Frontal cortex (tissue), 3 donors: ENCODE measurements at regions not wholly inside any gene's neighbourhood (a gene's known extent, or its start where the extent isn't known, plus 50 kb on each side); places are given as distances from the start of the nearest gene placed in this dataset.

ENCODE experiments used
- DNase-seq, 2 donors: peaks; one replicate each; pipeline ENCODE4 v3.0.0; 2012; ENCODE audit warnings: low spot score in 2 of 2
- FAIRE-seq: peaks from 2 replicates; lab custom pipeline; 2012; peaks lifted over from hg19 to GRCh38; lab: Jason Lieb, UNC
- donor health status: control.
- donor health status: control.
- donor health status: control.

DNA sequence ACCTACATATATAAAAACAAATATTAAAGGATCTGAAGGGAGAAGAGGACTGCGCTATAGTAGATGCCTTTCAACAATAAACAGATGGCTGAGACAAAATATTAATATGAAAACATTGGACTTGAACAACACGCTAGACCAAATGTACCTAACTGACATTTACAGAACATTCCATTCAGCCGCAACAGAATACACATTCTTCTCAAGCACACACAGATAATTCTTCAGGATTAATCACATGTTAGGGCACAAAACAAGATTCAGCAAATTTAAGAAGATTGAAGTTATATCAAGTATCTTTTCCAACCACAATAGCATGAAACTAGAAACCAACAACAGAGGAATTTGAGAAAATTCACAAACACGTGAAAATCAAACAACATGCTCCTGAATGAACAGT is 741.4 kb downstream of the ADGRL2 start:
- DNase-seq (no peak), FAIRE-seq (no peak)

DNA sequence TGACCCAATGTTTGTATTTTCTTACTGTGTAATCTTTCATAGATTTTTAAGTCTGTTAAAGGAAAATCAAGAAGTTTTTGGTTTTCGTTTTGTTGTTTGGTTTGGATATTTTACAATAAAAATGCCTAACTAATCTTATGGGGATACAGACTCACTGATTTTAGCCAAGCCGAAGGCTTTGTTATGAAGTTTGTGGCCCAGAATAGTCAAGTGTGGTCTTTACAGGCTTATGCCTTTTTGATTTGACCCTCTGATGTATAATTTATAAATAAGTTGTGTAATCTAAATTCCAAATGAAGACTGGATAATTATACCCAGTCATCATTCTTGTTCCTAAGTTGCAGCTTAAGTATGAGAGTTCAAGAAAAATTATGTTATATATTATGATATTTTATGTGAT is 739.3 kb downstream of the ADGRL2 start:
- FAIRE-seq (no peak), DNase-seq (no peak)

DNA sequence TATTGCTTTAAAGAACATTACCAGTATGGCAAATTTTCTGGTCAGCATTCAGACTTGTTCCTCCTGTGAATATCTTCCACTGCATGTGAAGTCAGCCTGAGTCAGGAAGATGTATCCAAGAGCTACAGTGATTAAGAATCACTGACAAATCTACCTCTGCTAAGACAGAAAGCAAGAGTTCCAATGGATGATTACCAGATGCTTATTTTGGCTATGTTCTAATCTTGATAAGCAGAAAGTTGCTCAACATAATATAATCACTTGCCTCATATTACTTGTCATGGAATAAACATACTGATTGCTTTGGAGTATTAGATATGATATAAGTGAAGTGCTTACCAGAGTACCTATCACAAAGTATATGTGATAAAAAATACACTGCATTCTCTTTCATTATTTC is 738.1 kb downstream of the ADGRL2 start:
- DNase-seq (no peak), FAIRE-seq (no peak)

DNA sequence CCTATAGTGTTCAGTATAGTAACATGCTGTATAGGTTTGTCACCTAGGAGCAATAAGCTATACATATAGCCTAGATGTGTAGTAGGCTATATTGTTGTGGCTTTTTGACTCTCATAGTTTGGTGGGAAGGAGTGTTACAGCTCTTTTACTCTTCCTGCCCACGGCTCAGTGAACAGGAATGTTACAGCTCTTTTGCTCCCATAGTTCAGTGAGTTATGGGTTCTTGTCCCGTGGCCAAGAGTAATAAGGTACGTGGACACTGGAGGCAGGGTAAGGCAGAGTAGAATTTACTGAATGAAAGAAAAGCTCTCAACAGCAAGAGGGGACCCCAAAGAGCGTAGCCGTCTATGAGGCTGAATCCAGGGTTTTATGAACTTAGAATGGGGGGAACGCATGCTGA is 734.3 kb downstream of the ADGRL2 start:
- FAIRE-seq (no peak), DNase-seq (no peak)

DNA sequence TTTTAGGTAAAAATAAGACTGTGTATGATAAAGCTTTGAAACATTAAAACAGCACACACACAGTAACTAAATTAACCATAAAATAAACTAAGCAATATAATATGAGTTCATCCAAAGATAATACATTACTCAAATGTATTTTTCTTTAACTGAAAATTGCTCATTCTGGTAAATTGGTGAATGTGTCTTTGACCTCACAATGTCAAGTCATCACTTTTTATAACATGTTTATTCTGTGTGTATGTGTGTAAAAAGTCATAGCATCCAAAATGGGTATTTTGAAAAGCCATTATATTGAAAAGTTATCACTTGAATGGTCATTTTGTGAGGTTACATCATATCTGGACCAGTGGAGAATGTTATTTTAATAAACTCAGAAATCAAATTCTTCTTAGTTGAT is 724.6 kb downstream of the ADGRL2 start:
- FAIRE-seq (no peak), DNase-seq (no peak)

DNA sequence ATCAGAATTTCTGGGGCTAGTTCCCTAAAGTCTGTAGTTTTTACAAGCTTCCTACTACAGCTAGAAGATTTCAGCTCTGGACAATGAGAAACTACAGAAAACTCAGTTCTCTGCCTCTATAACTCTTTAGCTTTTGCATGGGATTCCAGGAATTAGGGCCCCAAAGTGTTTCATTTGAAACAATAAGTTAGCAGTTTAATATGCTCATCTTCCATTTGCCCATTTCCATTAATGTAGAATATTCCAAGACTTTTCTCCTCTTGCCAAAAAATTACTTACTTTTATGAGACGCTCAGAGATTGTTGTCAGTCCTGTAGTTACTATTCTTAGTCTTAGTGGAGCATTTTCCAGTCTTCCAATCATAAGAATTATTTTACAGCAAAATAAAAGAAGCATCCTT is 719.9 kb downstream of the ADGRL2 start:
- DNase-seq, result no peak
- FAIRE-seq, result no peak

DNA sequence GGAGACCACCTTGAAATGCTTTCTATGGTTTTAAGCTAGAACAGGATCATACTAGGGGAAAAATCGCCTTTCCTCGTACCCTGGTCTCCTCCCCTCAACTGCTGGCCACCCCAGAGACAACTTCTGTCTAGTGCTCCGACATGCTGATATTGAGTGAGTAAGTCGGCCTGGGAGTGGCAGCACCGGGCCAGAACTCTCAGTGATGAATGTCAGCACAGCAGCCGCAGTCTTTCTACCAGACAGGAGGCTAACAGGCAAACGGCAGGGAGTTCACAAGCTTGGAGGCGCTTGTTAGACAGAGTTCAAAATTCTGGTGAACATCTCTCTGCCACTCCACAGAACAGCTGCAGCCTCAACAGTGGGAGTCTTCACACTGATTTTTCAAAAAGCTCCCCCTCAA is 716.9 kb downstream of the ADGRL2 start:
- FAIRE-seq (no peak), DNase-seq (no peak)

DNA sequence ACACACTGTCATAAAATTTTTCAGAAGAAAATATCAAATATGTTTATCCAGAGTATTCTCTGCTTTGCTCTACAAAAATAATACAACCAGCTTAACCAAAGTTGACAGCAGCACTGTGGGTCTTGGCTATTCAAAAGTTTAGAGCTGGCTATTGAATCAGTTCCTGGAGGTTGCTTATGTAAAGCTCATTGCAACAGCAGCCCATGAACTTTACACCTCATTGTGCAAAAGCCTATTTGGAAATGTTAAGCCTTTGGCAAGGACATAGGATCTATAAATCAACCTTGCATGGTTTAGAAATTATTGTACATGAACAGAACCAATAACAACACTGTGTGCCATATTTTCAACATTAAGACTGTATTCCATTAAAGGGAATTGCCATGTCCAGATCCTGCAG is 714.9 kb downstream of the ADGRL2 start:
- DNase-seq (no peak), FAIRE-seq (no peak)

DNA sequence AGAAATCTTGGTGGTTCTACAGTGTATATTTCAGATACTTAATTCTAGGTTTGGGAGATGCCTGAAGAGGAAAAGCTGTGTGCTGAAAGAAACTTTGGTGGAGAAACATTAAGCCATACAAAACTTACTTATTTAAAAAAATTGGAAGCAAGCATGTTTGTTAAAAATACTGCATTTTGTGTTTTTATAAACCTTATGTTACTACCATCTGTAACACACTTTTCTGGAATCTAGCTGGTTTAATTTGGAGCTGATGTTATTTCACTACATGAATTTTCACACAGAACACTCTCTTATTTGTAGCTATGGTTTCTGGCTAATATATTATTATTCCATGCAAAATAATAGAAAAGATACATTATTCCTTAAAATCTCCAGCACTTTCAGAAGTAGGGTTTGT is 710.7 kb downstream of the ADGRL2 start:
- FAIRE-seq, result no peak
- no peak for DNase-seq

DNA sequence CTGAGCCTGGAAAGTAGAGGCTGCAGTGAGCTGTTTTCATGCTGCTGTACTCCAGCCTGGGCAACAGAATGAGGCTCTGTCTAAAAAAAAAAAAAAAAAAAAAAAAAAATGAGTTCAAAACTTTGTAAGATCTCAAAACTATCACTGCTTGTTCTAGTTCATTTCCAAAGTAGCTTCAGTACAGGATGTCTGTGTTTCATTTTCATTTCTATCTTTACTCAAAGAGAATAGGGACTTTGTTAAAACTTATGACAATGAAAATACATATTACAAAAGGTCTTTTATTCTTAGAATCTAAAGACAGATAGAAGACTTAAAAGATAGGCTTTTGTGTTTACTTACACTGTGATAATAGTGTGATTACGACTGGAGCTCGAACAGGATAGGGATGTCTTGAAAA is 709.7 kb downstream of the ADGRL2 start:
- FAIRE-seq, result no peak
- DNase-seq, result no peak

DNA sequence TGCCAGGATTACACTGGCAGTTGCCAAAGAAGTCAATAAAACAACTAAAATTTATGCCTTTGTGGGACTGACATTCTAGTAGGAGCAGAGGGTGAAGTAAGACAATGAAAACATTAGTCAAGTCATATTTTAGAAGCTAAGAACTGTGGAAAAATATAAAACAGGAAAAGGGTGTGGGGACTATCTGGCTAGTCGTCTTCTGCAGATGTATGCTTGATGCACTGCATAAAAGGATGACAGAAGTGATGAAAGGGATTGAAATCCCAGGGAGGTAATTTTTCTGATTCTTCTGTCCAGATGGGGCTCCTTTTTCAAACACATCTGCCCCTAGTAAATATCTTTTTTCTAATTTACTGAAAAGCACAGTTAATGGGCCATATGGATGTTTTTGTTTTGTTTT is 706.3 kb downstream of the ADGRL2 start:
- FAIRE-seq, result no peak
- DNase-seq, result no peak

DNA sequence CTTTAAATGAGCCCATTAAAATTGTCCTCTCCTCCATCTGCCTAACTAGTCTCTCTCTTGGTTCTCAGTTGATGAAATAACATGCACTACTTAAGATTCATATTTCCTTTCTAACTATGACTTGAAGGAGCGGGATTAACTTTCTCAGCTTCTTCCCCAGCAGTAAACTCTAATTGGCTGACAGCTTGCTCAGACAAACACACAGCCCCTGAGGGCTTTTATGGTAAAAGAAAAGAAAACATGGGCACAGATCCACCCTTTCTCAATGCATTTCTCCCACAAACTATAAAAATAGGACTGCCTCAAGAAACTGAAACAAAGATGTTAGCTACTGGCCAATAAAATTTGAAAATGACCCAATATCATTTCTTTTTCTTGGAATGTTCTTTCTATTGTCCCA is 703.1 kb downstream of the ADGRL2 start:
- FAIRE-seq (no peak), DNase-seq (no peak)

DNA sequence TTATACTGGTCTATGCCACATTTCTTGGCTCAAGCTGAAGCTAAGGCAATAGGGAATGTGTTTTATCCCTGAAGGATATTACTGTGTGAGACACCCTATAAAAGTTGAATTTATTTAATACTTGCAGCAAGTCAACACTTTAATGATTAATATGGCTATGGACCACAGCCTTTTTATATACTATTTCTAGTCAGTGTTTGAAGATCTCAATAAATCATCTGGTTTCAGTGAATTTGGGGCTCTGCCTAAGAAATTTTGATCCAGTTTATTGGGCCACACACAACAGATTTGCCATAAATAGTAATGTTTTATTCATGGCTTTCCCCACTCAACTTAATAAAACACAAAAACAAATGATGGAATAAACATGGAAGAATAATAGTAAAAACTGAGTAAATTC is 698.3 kb downstream of the ADGRL2 start:
- no peak for DNase-seq
- FAIRE-seq, result no peak

DNA sequence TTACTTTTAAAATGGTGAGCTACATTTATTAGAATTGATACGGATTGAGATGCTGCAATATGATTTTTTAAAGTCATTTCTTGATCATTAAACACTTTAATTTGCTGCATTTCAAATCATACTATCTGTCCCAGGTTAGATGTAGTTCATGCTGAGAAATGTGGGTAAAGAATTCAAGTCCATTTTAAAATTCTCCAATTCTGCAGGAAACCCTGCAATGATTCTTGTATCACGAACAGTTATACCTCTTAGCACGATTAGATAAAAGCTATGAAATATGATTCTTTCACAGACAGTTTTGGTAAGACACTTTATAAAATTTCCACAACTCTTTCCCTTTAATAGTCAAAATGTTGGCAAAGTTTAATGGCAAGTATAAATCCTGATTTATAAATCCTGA is 693.4 kb downstream of the ADGRL2 start:
- FAIRE-seq, result no peak
- DNase-seq, result no peak

DNA sequence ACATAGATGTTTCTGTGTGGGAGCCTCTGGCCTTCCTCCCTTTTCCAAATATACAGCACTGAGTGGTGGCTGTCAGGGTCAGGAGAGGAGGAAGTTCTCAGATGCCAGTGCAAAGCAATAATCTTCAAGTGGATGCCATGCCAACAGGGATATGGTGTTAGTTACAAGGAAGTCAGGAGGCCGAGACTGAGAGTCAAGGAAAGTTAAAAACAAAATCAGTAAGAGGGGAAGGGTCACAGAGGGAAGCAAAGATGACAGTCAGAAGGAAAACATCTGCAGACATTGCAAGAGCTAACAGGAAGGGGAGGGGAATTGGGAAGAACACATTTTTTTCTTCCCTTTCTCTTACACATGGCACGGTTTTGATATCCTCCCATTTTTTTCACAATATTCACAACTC is 691.4 kb downstream of the ADGRL2 start:
- DNase-seq, result no peak
- no peak for FAIRE-seq

DNA sequence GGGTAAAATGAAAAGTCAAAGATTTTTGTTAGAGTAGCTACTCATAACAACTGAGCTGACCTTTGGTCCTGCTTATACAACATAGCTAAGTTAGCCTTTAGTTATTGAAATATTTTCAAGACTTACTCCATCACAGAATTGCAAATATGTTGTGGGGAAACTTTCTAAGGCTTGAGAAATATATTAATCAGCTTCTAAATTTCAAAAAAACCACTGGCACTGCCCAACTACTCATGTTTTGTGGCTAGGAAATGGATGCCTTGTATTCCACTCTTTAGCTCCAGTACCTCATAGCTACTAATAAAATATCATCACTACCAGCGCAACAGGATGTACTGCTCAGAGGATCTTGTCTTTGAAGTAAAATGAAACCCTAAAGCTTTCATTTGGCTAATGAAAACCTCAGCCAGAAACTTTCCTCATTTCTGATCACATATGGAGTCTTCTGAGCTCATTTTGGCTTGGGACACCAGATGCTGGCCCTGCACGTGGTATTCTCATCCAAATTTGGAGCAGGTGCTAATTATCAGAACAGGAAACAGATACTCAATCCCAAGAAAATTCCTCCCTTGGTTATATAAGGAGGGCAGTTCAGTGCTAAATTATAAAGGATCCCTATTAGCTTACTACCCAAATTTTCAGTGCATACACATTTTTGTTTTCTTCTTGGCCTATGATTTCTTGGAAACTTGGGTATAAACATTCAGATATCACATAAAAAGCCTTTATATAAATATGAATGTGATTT is 690.7 kb downstream of the ADGRL2 start:
- FAIRE-seq, result no peak
- no peak for DNase-seq

DNA sequence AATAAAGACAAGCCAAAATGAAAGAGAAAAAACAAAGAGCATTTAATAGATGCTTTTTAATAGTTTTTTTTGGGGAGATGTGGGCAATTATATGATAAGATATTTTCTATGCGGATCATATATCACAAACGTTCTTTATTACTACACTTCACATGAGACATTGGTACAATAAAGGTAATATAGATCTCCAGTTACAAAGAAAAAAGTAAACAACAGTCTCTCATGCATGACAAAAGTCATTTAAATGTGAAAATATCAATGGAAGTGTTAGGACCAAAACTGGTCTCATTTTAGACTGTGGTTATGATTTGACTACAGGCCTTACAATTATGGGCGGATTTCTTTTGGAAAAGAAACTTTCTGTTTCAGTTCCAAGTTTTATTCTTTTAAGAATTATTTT is 687.0 kb downstream of the ADGRL2 start:
- FAIRE-seq (no peak), DNase-seq (no peak)

DNA sequence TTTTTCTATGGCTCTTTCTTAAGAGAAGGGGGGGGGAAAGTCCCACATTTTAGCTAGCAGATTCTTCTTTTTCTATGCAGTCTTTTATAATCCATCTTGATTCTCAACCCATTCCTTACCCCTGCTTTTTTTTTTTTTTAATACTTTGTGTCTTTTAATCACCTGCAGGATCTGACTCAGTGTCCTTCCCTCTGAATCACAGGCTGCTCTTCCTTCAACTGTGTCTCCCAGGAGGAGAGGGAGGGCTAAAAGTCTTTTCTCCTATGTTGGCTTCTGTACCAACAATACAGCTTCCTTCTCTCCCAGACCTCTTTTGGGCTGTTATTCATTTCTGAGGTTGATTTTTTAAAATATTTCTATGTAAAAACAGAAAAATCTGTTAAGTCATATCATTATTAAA is 686.2 kb downstream of the ADGRL2 start:
- DNase-seq, result no peak
- FAIRE-seq, result no peak

DNA sequence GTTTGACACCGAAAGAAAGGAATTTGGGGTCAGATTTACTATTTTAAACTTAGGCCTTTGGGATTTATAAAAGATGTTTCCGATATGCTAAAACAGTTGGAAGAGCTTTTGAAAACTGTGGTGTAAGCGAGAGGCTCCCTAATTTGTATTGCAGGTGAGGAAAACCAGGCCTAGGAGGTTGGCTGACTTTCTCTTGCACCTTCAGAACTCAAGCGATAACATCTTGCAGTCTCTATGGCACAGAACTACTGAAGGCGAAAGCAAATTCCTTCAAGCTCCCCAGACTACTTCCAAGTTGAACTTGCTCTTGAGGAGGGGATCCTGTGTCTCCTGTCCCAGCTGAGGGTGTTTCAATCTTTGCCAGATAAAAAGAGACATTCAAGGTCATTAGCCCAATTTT is 685.7 kb downstream of the ADGRL2 start:
- no peak for DNase-seq
- FAIRE-seq, result no peak

DNA sequence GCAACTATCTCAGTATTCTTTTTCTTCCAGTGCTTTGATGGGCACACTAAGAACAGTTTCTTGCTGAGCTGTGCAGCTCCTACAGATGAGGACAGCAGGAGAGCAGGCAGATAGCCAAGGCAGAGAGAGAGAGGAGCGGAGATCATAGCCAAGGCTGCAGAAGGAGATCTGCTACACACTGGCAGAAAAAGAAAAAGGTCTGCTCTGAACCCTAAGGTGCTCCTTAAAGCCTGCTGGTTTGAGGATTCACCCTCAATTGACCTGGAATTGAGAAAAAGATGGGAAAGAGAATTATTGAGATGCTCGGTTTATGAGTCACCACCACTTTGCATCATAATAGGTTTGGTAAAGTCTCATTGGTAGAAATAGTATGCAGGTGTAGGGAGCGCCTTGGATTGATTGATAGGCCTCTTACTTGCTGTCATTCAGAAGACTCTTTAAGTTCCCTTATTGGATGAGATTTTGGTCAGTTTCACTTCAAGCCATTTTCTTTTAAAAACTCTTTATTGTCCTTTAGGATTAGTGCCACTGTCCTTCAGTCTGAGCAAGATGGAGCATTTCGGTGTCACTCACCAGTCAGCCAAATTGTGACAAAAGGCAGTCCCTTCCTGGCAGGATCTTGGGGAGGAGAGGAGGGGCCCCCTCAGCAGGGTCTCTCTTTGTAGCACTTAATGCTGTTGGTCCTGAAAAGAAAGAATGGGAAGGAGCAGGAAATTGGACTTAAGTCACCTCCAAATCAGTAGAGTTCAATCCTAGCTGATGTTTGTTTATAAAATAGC is 685.0 kb downstream of the ADGRL2 start:
- FAIRE-seq (no peak), DNase-seq (no peak)

DNA sequence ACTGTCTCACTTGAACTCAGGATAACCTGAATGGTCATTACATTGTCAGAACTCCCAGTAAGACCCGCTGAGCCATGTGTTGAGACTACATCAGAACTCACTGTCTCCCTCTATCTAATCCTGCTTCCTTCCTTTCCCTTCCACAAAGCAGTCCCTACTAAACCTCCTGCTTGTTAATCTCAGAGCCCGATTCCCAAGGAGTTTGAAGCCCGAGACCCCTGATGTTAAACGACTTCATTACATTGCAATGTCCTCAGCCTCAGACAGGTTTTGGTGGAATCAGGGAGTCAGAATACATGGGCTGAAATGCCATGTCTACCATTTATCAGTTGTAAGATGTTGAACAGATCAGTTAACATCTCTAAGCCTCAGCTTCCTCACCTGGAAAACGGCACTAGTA is 682.4 kb downstream of the ADGRL2 start:
- DNase-seq (no peak), FAIRE-seq (no peak)

DNA sequence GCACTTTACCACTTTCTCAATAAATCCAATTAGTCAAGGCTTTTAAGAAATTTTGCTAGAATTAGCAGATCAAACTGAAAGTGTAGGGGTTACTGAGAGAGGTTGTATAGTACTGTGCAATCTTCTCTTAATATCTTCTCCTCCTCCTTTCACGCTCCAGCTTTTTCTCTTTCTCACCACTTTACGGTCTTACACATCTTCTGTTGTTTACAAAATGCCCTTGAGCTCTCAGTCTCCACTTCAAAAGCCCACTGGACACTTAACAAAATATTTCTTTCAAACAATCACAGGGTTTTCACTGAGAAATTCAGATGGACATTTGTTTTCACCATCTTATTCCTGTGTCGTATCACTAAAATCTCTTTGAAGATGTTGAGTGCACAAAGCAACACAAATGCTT is 678.2 kb downstream of the ADGRL2 start:
- no peak for DNase-seq
- FAIRE-seq, result no peak
